MM.1S (cell line): ENCODE measurements at regions not wholly inside any gene's neighbourhood (a gene's known extent, or its start where the extent isn't known, plus 50 kb on each side); places are given as distances from the start of the nearest gene placed in this dataset.

Source experiments
- DNase-seq: peaks from one replicate; pipeline ENCODE4 v3.0.0-alpha.2; 2015
- H2AFZ ChIP-seq: fragments of 300-600 bp; sonication (generic); 2 replicates; pipeline ENCODE4 v1.6.0; 2016; ENCODE audit warnings: antibody characterized with exemption, low read length
- H3F3A ChIP-seq: fragments of 300-600 bp; sonication (generic); 2 replicates; pipeline ENCODE4 v1.6.1; 2016; ENCODE audit warnings: mild to moderate bottlenecking, antibody characterized with exemption, low read length, moderate library complexity, mixed read lengths; ENCODE audit not compliant: insufficient read depth
- H3K27ac ChIP-seq: fragments of 300-600 bp; sonication (generic); 2 replicates; pipeline ENCODE4 v1.5.1; 2016; ENCODE audit warnings: mild to moderate bottlenecking, low read length
- H3K27me3 ChIP-seq: fragments of 300-600 bp; sonication (generic); replicated peaks from 2 replicates; pipeline ENCODE4 v1.6.0; 2016; ENCODE audit warnings: low read length; ENCODE audit not compliant: insufficient read depth
- H3K36me3 ChIP-seq: fragments of 300-600 bp; sonication (generic); replicated peaks from 2 replicates; pipeline ENCODE4 v1.6.1; 2016; ENCODE audit warnings: mild to moderate bottlenecking, low read length, mixed read lengths; ENCODE audit not compliant: insufficient read depth
- H3K4me1 ChIP-seq: fragments of 300-600 bp; sonication (generic); 2 replicates; pipeline ENCODE4 v1.6.1; 2016; ENCODE audit warnings: low read length, mixed read lengths
- H3K4me2 ChIP-seq: fragments of 300-600 bp; sonication (generic); 2 replicates; pipeline ENCODE4 v1.6.0; 2016; ENCODE audit warnings: low read depth, low read length
- H3K4me3 ChIP-seq: fragments of 300-600 bp; sonication (generic); 2 replicates; pipeline ENCODE4 v1.5.1; 2016; ENCODE audit warnings: low read length, mixed read lengths
- H3K79me2 ChIP-seq: fragments of 300-600 bp; sonication (generic); 2 replicates; pipeline ENCODE4 v1.6.1; 2016; ENCODE audit warnings: mixed run types, low read length, mixed read lengths
- H3K9ac ChIP-seq: fragments of 300-600 bp; sonication (generic); 2 replicates; pipeline ENCODE4 v1.6.1; 2016; ENCODE audit warnings: low read length, mixed read lengths
- H3K9me2 ChIP-seq: fragments of 300-600 bp; sonication (generic); replicated peaks from 2 replicates; pipeline ENCODE4 v1.6.1; 2016; ENCODE audit warnings: mild to moderate bottlenecking, low read length, mixed read lengths; ENCODE audit not compliant: insufficient read depth
- H3K9me3 ChIP-seq: fragments of 300-600 bp; sonication (generic); replicated peaks from 2 replicates; pipeline ENCODE4 v1.6.1; 2016; ENCODE audit warnings: mild to moderate bottlenecking, low read length, mixed read lengths; ENCODE audit not compliant: insufficient read depth
- H4K20me1 ChIP-seq: fragments of 300-600 bp; sonication (generic); 2 replicates; pipeline ENCODE4 v1.6.1; 2016; ENCODE audit warnings: mild to moderate bottlenecking, low read length, moderate library complexity, mixed read lengths; ENCODE audit not compliant: insufficient read depth
- CTCF ChIP-seq: fragments of 300-600 bp; sonication (generic); IDR thresholded peaks from 2 replicates; pipeline ENCODE4 v1.5.1; 2016; ENCODE audit warnings: antibody characterized with exemption, low read length, mixed read lengths
- EZH2 ChIP-seq: fragments of 300-600 bp; sonication (generic); optimal IDR thresholded peaks from 2 replicates; pipeline ENCODE3; 2017; ENCODE audit warnings: low read depth, mild to moderate bottlenecking, antibody characterized with exemption, low read length, mixed read lengths
- EZH2phosphoT487 ChIP-seq: fragments of 300-600 bp; sonication (generic); IDR thresholded peaks from 2 replicates; pipeline ENCODE4 v1.6.1; 2018; ENCODE audit warnings: antibody characterized with exemption, low read length

GRCh38 chr6:37093728-37094069, 76.3 kb upstream of the PIM1 start:
- Histone ChIP-seq H3K4me3 (no peak overlapping the region), H3K9me2 (no peaks in the 10 kb centered on the region), H3K27me3 (no peaks in the 10 kb centered on the region), H3K36me3 (no peaks in the 10 kb centered on the region), H3F3A (0 out of 2 replicates have a peak, but pooled peaks cover 4% of the 10 kb centered on the region), H2AFZ (peak overlapping the region; percentile 17; the same call in 1 of the 2 replicates), H4K20me1 (no peaks in the 10 kb centered on the region), H3K4me2 (no peak overlapping the region), H3K9ac (no peak overlapping the region), H3K79me2 (no peaks in the 10 kb centered on the region), H3K9me3 (no peaks in the 10 kb centered on the region), H3K27ac (peak overlapping the region; percentile 49; the same call in 1 of the 2 replicates), H3K4me1 (peaks cover 24% of the 10 kb centered on the region)
- DNase-seq, result no peak
- no peak for TF ChIP-seq EZH2phosphoT487
- no peak for TF ChIP-seq EZH2
- TF ChIP-seq CTCF, result no peak

GRCh38 chr6:37095997-37096396, 74.0 kb upstream of the PIM1 start:
- no peaks in the 10 kb centered on the region for H3K9me2 ChIP-seq
- H3F3A ChIP-seq, result peaks cover 5% of the 10 kb centered on the region; the same call in 1 of the 2 replicates
- H3K36me3 ChIP-seq, result no peaks in the 10 kb centered on the region
- no peak overlapping the region for H3K9ac ChIP-seq
- no peak overlapping the region for H3K4me2 ChIP-seq
- no peak overlapping the region for H2AFZ ChIP-seq
- H3K27ac ChIP-seq, result no peak overlapping the region
- no peak for TF ChIP-seq EZH2phosphoT487
- TF ChIP-seq CTCF, result no peak
- TF ChIP-seq EZH2, result no peak
- no peaks in the 10 kb centered on the region for H3K27me3 ChIP-seq
- no peak for DNase-seq
- peaks cover 24% of the 10 kb centered on the region for H3K4me1 ChIP-seq
- H3K4me3 ChIP-seq, result no peak overlapping the region
- H3K79me2 ChIP-seq, result no peaks in the 10 kb centered on the region
- no peaks in the 10 kb centered on the region for H4K20me1 ChIP-seq
- H3K9me3 ChIP-seq, result no peaks in the 10 kb centered on the region

- Histone ChIP-seq H3K27me3 (no peaks in the 10 kb centered on the region), H3K9ac (no peak overlapping the region), H3K4me3 (no peak overlapping the region), H3K9me2 (no peaks in the 10 kb centered on the region), H3K4me2 (no peak overlapping the region), H4K20me1 (no peaks in the 10 kb centered on the region), H3K36me3 (no peaks in the 10 kb centered on the region), H3K4me1 (peaks cover 35% of the 10 kb centered on the region), H3K79me2 (no peaks in the 10 kb centered on the region), H3F3A (peaks cover 15% of the 10 kb centered on the region), H3K27ac (no peak overlapping the region), H2AFZ (no peak overlapping the region), H3K9me3 (no peaks in the 10 kb centered on the region)
- no peak for TF ChIP-seq CTCF
- no peak for TF ChIP-seq EZH2
- TF ChIP-seq EZH2phosphoT487, result no peak
- no peak for DNase-seq
These were observed 72.6 kb upstream of the PIM1 start for GRCh38 chr6:37097335-37097734.
